ENCODE measurements at regions not wholly inside any gene's neighbourhood (a gene's known extent, or its start where the extent isn't known, plus 50 kb on each side); places are given as distances from the start of the nearest gene placed in this dataset.

DNA sequence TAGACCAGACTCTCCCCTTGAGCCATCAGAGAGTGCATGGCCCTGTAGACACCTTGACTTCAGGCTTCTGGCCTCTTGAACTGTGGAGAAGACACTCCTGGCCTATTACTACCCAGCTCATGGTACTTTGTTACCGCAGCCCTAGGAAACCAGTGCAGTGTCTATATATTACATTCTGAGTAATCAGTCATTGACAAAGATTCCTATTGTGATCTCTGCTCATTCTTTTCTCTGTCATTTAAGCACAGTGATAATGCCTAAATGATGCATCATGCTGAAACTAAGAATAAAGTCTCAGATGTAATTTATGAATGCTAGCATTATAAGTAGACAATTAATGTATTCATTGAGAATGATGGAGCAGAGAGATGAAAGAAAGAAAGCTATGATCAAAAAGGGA lies 603.5 kb downstream of the SOCS6 start:
- TF ChIP-seq, protein P1, sequence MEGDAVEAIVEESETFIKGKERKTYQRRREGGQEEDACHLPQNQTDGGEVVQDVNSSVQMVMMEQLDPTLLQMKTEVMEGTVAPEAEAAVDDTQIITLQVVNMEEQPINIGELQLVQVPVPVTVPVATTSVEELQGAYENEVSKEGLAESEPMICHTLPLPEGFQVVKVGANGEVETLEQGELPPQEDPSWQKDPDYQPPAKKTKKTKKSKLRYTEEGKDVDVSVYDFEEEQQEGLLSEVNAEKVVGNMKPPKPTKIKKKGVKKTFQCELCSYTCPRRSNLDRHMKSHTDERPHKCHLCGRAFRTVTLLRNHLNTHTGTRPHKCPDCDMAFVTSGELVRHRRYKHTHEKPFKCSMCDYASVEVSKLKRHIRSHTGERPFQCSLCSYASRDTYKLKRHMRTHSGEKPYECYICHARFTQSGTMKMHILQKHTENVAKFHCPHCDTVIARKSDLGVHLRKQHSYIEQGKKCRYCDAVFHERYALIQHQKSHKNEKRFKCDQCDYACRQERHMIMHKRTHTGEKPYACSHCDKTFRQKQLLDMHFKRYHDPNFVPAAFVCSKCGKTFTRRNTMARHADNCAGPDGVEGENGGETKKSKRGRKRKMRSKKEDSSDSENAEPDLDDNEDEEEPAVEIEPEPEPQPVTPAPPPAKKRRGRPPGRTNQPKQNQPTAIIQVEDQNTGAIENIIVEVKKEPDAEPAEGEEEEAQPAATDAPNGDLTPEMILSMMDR (IDR thresholded peaks at IDR 0.05): no peak
- no peak for TF ChIP-seq POLR2A (IDR thresholded peaks at IDR 0.05)

Data from uterus (tissue), 2 donors.